Nephron progenitor cell (in vitro differentiated cells): ENCODE measurements at regions not wholly inside any gene's neighbourhood (a gene's known extent, or its start where the extent isn't known, plus 50 kb on each side); places are given as distances from the start of the nearest gene placed in this dataset.
"Not testable (repeated sequence)": the region's sequence is repeated elsewhere in the genome, so short reads cannot be mapped to it uniquely, and the experiment has no call there.

ENCODE experiments used
- DNase-seq: peaks from one replicate; pipeline ENCODE4 v3.0.0; 2021
- H3K27ac Mint-ChIP-seq: 2 replicates; pipeline ENCODE4 v1.8.0; 2021; ENCODE audit warnings: mild to moderate bottlenecking, moderate library complexity, mixed read lengths
- H3K27me3 Mint-ChIP-seq: 2 replicates; pipeline ENCODE4 v1.8.0; 2021; ENCODE audit warnings: mild to moderate bottlenecking, low read depth, mixed read lengths; ENCODE audit not compliant: poor library complexity
- H3K36me3 Mint-ChIP-seq: 2 replicates; pipeline ENCODE4 v1.8.0; 2021; ENCODE audit warnings: low read depth, mixed read lengths
- H3K4me1 Mint-ChIP-seq: 2 replicates; pipeline ENCODE4 v1.8.0; 2021; ENCODE audit warnings: mixed read lengths
- H3K4me3 Mint-ChIP-seq: 2 replicates; pipeline ENCODE4 v1.8.0; 2021; ENCODE audit warnings: mild to moderate bottlenecking, moderate library complexity, mixed read lengths
- H3K9me3 Mint-ChIP-seq: 2 replicates; pipeline ENCODE4 v1.8.0; 2021; ENCODE audit warnings: mild to moderate bottlenecking, moderate library complexity, mixed read lengths
- TF ChIP-seq, protein P1 (sequence below): fragments of 200-600 bp; sonication (generic); IDR thresholded peaks from 2 replicates; pipeline ENCODE4 v1.5.0; 2021; ENCODE audit warnings: antibody characterized with exemption

GRCh38 chr22:49701380-49702067, 126.1 kb downstream of the BRD1 start:
- H3K27ac Mint-ChIP-seq: no peak overlapping the region
- H3K4me1 Mint-ChIP-seq: peaks cover 7% of the 10 kb centered on the region
- H3K4me3 Mint-ChIP-seq: no peak overlapping the region
- no peaks in the 10 kb centered on the region for H3K36me3 Mint-ChIP-seq
- peaks cover 35% of the 10 kb centered on the region for H3K9me3 Mint-ChIP-seq
- TF ChIP-seq, protein P1, sequence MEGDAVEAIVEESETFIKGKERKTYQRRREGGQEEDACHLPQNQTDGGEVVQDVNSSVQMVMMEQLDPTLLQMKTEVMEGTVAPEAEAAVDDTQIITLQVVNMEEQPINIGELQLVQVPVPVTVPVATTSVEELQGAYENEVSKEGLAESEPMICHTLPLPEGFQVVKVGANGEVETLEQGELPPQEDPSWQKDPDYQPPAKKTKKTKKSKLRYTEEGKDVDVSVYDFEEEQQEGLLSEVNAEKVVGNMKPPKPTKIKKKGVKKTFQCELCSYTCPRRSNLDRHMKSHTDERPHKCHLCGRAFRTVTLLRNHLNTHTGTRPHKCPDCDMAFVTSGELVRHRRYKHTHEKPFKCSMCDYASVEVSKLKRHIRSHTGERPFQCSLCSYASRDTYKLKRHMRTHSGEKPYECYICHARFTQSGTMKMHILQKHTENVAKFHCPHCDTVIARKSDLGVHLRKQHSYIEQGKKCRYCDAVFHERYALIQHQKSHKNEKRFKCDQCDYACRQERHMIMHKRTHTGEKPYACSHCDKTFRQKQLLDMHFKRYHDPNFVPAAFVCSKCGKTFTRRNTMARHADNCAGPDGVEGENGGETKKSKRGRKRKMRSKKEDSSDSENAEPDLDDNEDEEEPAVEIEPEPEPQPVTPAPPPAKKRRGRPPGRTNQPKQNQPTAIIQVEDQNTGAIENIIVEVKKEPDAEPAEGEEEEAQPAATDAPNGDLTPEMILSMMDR: peak; percentile 37
- peaks cover 18% of the 10 kb centered on the region for H3K27me3 Mint-ChIP-seq
- no peak for DNase-seq

DNA sequence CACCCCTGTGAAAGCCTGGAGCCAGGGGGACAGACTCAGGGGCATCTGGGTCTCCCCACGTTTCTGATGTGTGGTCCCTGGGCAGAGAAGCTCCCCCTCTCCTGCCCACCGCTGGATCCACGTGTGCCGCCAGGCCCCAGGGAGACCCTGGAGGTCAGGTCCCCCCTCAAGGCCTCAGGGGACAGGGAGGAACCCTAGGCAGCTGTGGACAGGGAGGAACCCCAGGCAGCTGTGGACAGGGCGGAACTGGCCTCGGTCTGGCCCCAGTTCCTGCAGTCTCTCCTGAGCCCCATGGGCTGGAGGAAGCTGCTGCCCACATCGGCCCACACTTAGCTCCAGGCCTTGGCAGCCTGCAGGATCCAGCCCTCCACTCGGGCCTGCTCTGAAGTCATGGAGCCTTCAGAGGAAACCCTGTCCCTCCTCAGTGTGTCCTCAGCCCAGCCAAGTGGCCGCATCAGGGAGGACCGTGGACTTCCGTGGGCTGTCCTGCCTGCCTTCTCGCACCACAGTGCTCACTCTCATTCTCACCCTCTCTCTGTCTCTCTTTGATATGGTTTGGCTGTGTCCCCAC, 127.7 kb downstream of the BRD1 start:
- peaks cover 7% of the 10 kb centered on the region for H3K4me1 Mint-ChIP-seq

GRCh38 chr22:49699476-49699875, 128.2 kb downstream of the BRD1 start:
- Mint-ChIP-seq H3K4me1 (peaks cover 7% of the 10 kb centered on the region), H3K4me3 (no peak overlapping the region), H3K27ac (no peak overlapping the region), H3K9me3 (peaks cover 46% of the 10 kb centered on the region), H3K36me3 (no peaks in the 10 kb centered on the region), H3K27me3 (peaks cover 20% of the 10 kb centered on the region)
- DNase-seq: no peak
- TF ChIP-seq, protein P1: no peak

More for the DNA sequence above, 127.7 kb downstream of the BRD1 start:
- no peak for DNase-seq
- no peak overlapping the region for H3K27ac Mint-ChIP-seq
- no peak overlapping the region for H3K4me3 Mint-ChIP-seq
- no peaks in the 10 kb centered on the region for H3K36me3 Mint-ChIP-seq
- H3K27me3 Mint-ChIP-seq: peaks cover 18% of the 10 kb centered on the region
- TF ChIP-seq, protein P1: no peak
- H3K9me3 Mint-ChIP-seq: peaks cover 46% of the 10 kb centered on the region

DNA sequence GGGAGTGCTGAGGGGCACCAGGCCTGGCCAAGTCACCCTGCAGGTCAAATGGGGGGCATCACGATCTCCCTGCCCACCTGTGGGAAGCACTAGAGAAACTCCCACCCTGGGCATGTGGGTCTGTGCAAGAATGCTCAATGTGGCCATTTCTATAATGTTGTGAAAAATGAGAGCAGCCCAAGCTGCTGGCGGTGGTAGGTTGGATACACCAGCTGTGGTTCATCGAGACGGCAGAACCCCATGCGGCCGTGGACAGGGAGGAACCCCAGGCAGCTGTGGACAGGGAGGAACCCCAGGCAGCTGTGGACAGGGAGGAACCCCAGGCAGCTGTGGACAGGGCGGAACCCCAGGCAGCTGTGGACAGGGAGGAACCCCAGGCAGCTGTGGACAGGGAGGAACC, 129.1 kb downstream of the BRD1 start:
- Mint-ChIP-seq H3K9me3 (peaks cover 44% of the 10 kb centered on the region), H3K27me3 (peaks cover 22% of the 10 kb centered on the region)
- H3K4me3 Mint-ChIP-seq, H3K4me1 Mint-ChIP-seq, DNase-seq, H3K27ac Mint-ChIP-seq, H3K36me3 Mint-ChIP-seq: not testable (repeated sequence)

DNA sequence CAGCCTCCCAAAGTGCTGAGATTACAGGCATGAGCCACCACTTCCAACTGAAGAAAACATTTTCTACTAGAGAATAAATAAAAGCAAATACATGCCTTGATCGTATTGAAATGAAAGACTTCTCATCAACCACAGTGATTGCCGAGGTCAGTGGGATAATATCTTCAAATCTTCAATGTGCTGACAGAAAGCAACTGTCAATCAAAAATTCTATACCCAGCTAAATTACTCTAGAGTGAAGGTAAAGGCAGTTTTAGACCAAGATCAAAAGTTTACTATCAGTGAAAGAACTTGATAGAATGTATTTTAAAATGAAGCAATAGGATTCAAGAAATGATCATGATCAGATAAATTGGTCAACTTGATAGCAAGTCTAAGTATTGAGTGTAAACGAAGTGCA, 130.6 kb downstream of the BRD1 start:
- no peaks in the 10 kb centered on the region for H3K4me1 Mint-ChIP-seq
- no peak overlapping the region for H3K4me3 Mint-ChIP-seq
- no peak overlapping the region for H3K27ac Mint-ChIP-seq
- TF ChIP-seq, protein P1: no peak
- peaks cover 17% of the 10 kb centered on the region for H3K27me3 Mint-ChIP-seq
- DNase-seq: no peak
- peaks cover 41% of the 10 kb centered on the region for H3K9me3 Mint-ChIP-seq
- no peaks in the 10 kb centered on the region for H3K36me3 Mint-ChIP-seq

- no peak for DNase-seq
- Mint-ChIP-seq H3K9me3 (peaks cover 42% of the 10 kb centered on the region), H3K36me3 (no peaks in the 10 kb centered on the region), H3K27ac (no peak overlapping the region), H3K4me3 (no peak overlapping the region), H3K4me1 (no peaks in the 10 kb centered on the region), H3K27me3 (peaks cover 12% of the 10 kb centered on the region)
- TF ChIP-seq, protein P1: no peak
These were observed 133.0 kb downstream of the BRD1 start for GRCh38 chr22:49694462-49695260.
